ENCODE measurements at regions not wholly inside any gene's neighbourhood (a gene's known extent, or its start where the extent isn't known, plus 50 kb on each side); places are given as distances from the start of the nearest gene placed in this dataset.

- Histone ChIP-seq H3K27me3 (ENCODE audit: control insufficient read depth in 2 of 2, insufficient read depth in 2 of 2, low read length in 2 of 2) (no peaks in the 10 kb centered on the region), H3K4me3 (ENCODE audit: low read length) (no peak overlapping the region), H3K4me1 (ENCODE audit: control insufficient read depth in 2 of 2, insufficient read depth in 2 of 2, low read length in 2 of 2) (no peaks in the 10 kb centered on the region), H3K9me3 (ENCODE audit: control insufficient read depth in 2 of 3, low read length in 3 of 3) (no peaks in the 10 kb centered on the region), H3K27ac (ENCODE audit: low read depth, low read length) (no peak overlapping the region), H3K36me3 (ENCODE audit: control insufficient read depth in 2 of 3, insufficient read depth in 3 of 3, low read length in 3 of 3) (no peaks in the 10 kb centered on the region)
- intact Hi-C loops (cut with micrococcal nuclease) = no loop called here
- H3K9me3 Mint-ChIP-seq = peaks cover 0 to 15% (median 4%) of the 10 kb centered on the region in 11 donors
- ChIA-PET CTCF (no interaction called here), POLR2A (no interaction called here)
- H3K27ac Mint-ChIP-seq = no peak overlapping the region
- ATAC-seq (no peak), DNase-seq (no peak)
- peaks cover 0 to 4% (median 0%) of the 10 kb centered on the region in 5 donors for H3K36me3 Mint-ChIP-seq
- H3K27me3 Mint-ChIP-seq = peaks cover 0 to 12% (median 5%) of the 10 kb centered on the region in 5 donors
- no peaks in the 10 kb centered on the region for H3K4me1 Mint-ChIP-seq
- no peak overlapping the region for H3K4me3 Mint-ChIP-seq
These were observed 53.0 kb upstream of the DAPP1 start for GRCh38 chr4:99763635-99764101.

GRCh38 chr4:99762728-99763127, 53.9 kb upstream of the DAPP1 start:
- Mint-ChIP-seq H3K27ac (no peak overlapping the region), H3K36me3 (peaks cover 0 to 4% (median 0%) of the 10 kb centered on the region in 5 donors), H3K4me3 (no peak overlapping the region), H3K27me3 (peaks cover 0 to 12% (median 5%) of the 10 kb centered on the region in 5 donors), H3K9me3 (peaks cover 0 to 14% (median 4%) of the 10 kb centered on the region in 11 donors), H3K4me1 (no peaks in the 10 kb centered on the region)
- ChIA-PET CTCF (interaction anchor here (0.9 kb wide), 1 partner anchor 45 kb away, joined by 3 read pairs; no protein-coding TSS in a partner anchor), POLR2A (no interaction called here)
- no peak for ATAC-seq
- Histone ChIP-seq H3K27ac (ENCODE audit: low read depth, low read length) (no peak overlapping the region), H3K36me3 (ENCODE audit: control insufficient read depth in 2 of 3, insufficient read depth in 3 of 3, low read length in 3 of 3) (no peaks in the 10 kb centered on the region), H3K4me1 (ENCODE audit: control insufficient read depth in 2 of 2, insufficient read depth in 2 of 2, low read length in 2 of 2) (no peaks in the 10 kb centered on the region), H3K9me3 (ENCODE audit: control insufficient read depth in 2 of 3, low read length in 3 of 3) (no peaks in the 10 kb centered on the region), H3K4me3 (ENCODE audit: low read length) (no peak overlapping the region), H3K27me3 (ENCODE audit: control insufficient read depth in 2 of 2, insufficient read depth in 2 of 2, low read length in 2 of 2) (no peaks in the 10 kb centered on the region)
- no peak for DNase-seq
- intact Hi-C loops (cut with micrococcal nuclease) = no loop called here

GRCh38 chr4:99759988-99760387, 56.6 kb upstream of the DAPP1 start:
- peaks cover 0 to 14% (median 3%) of the 10 kb centered on the region in 11 donors for H3K9me3 Mint-ChIP-seq
- H3K36me3 Mint-ChIP-seq = peaks cover 0 to 3% (median 0%) of the 10 kb centered on the region in 5 donors
- no peaks in the 10 kb centered on the region for H3K9me3 ChIP-seq (ENCODE audit: control insufficient read depth in 2 of 3, low read length in 3 of 3)
- no peaks in the 10 kb centered on the region for H3K27me3 ChIP-seq (ENCODE audit: control insufficient read depth in 2 of 2, insufficient read depth in 2 of 2, low read length in 2 of 2)
- DNase-seq = no peak
- no peak overlapping the region for H3K27ac Mint-ChIP-seq
- ChIA-PET CTCF (no interaction called here), POLR2A (no interaction called here)
- H3K4me3 ChIP-seq (ENCODE audit: low read length) = no peak overlapping the region
- no peak for ATAC-seq
- no peaks in the 10 kb centered on the region for H3K4me1 Mint-ChIP-seq
- no peaks in the 10 kb centered on the region for H3K4me1 ChIP-seq (ENCODE audit: control insufficient read depth in 2 of 2, insufficient read depth in 2 of 2, low read length in 2 of 2)
- intact Hi-C loops (cut with micrococcal nuclease) = no loop called here
- H3K4me3 Mint-ChIP-seq = no peak overlapping the region
- no peaks in the 10 kb centered on the region for H3K36me3 ChIP-seq (ENCODE audit: control insufficient read depth in 2 of 3, insufficient read depth in 3 of 3, low read length in 3 of 3)
- H3K27ac ChIP-seq (ENCODE audit: low read depth, low read length) = no peak overlapping the region
- peaks cover 0 to 24% (median 5%) of the 10 kb centered on the region in 5 donors for H3K27me3 Mint-ChIP-seq

GRCh38 chr4:99759346-99759984, 57.2 kb upstream of the DAPP1 start:
- Mint-ChIP-seq H3K36me3 (no peaks in the 10 kb centered on the region), H3K9me3 (peaks cover 0 to 14% (median 0%) of the 10 kb centered on the region in 11 donors), H3K4me1 (no peaks in the 10 kb centered on the region), H3K27me3 (peaks cover 0 to 24% (median 2%) of the 10 kb centered on the region in 5 donors), H3K27ac (no peak overlapping the region), H3K4me3 (no peak overlapping the region)
- DNase-seq (no peak), ATAC-seq (no peak)
- CTCF ChIA-PET = no interaction called here
- POLR2A ChIA-PET = no interaction called here
- intact Hi-C loops (cut with micrococcal nuclease) = no loop called here
- H3K27ac ChIP-seq (ENCODE audit: low read depth, low read length) = no peak overlapping the region
- H3K36me3 ChIP-seq (ENCODE audit: control insufficient read depth in 2 of 3, insufficient read depth in 3 of 3, low read length in 3 of 3) = no peaks in the 10 kb centered on the region
- H3K4me1 ChIP-seq (ENCODE audit: control insufficient read depth in 2 of 2, insufficient read depth in 2 of 2, low read length in 2 of 2) = no peaks in the 10 kb centered on the region
- H3K27me3 ChIP-seq (ENCODE audit: control insufficient read depth in 2 of 2, insufficient read depth in 2 of 2, low read length in 2 of 2) = no peaks in the 10 kb centered on the region
- H3K9me3 ChIP-seq (ENCODE audit: control insufficient read depth in 2 of 3, low read length in 3 of 3) = no peaks in the 10 kb centered on the region
- no peak overlapping the region for H3K4me3 ChIP-seq (ENCODE audit: low read length)

GRCh38 chr4:99755223-99755944, 61.2 kb upstream of the DAPP1 start:
- peaks cover 0 to 25% (median 0%) of the 10 kb centered on the region in 5 donors for H3K27me3 Mint-ChIP-seq
- no peak overlapping the region for H3K27ac ChIP-seq (ENCODE audit: low read depth, low read length)
- H3K4me1 ChIP-seq (ENCODE audit: control insufficient read depth in 2 of 2, insufficient read depth in 2 of 2, low read length in 2 of 2) = no peaks in the 10 kb centered on the region
- CTCF ChIA-PET = no interaction called here
- H3K36me3 Mint-ChIP-seq = no peaks in the 10 kb centered on the region
- H3K4me3 Mint-ChIP-seq = no peak overlapping the region
- intact Hi-C loops (cut with micrococcal nuclease) = no loop called here
- H3K9me3 Mint-ChIP-seq = peaks cover 0 to 1% (median 0%) of the 10 kb centered on the region in 11 donors
- POLR2A ChIA-PET = no interaction called here
- no peak overlapping the region for H3K4me3 ChIP-seq (ENCODE audit: low read length)
- no peak for DNase-seq
- H3K9me3 ChIP-seq (ENCODE audit: control insufficient read depth in 2 of 3, low read length in 3 of 3) = no peaks in the 10 kb centered on the region
- no peaks in the 10 kb centered on the region for H3K4me1 Mint-ChIP-seq
- H3K36me3 ChIP-seq (ENCODE audit: control insufficient read depth in 2 of 3, insufficient read depth in 3 of 3, low read length in 3 of 3) = no peaks in the 10 kb centered on the region
- no peaks in the 10 kb centered on the region for H3K27me3 ChIP-seq (ENCODE audit: control insufficient read depth in 2 of 2, insufficient read depth in 2 of 2, low read length in 2 of 2)
- no peak overlapping the region for H3K27ac Mint-ChIP-seq
- no peak for ATAC-seq

GRCh38 chr4:99754756-99755155, 61.9 kb upstream of the DAPP1 start:
- Histone ChIP-seq H3K36me3 (ENCODE audit: control insufficient read depth in 2 of 3, insufficient read depth in 3 of 3, low read length in 3 of 3) (no peaks in the 10 kb centered on the region), H3K4me1 (ENCODE audit: control insufficient read depth in 2 of 2, insufficient read depth in 2 of 2, low read length in 2 of 2) (no peaks in the 10 kb centered on the region), H3K27me3 (ENCODE audit: control insufficient read depth in 2 of 2, insufficient read depth in 2 of 2, low read length in 2 of 2) (no peaks in the 10 kb centered on the region), H3K4me3 (ENCODE audit: low read length) (no peak overlapping the region), H3K9me3 (ENCODE audit: control insufficient read depth in 2 of 3, low read length in 3 of 3) (no peaks in the 10 kb centered on the region), H3K27ac (ENCODE audit: low read depth, low read length) (no peak overlapping the region)
- no peaks in the 10 kb centered on the region for H3K4me1 Mint-ChIP-seq
- no peak for ATAC-seq
- H3K9me3 Mint-ChIP-seq = no peaks in the 10 kb centered on the region
- DNase-seq = no peak
- intact Hi-C loops (cut with micrococcal nuclease) = no loop called here
- no peak overlapping the region for H3K4me3 Mint-ChIP-seq
- H3K27ac Mint-ChIP-seq = no peak overlapping the region
- POLR2A ChIA-PET = no interaction called here
- CTCF ChIA-PET = no interaction called here
- peaks cover 0 to 25% (median 0%) of the 10 kb centered on the region in 5 donors for H3K27me3 Mint-ChIP-seq
- no peaks in the 10 kb centered on the region for H3K36me3 Mint-ChIP-seq

- H3K27me3 Mint-ChIP-seq = peaks cover 0 to 22% (median 0%) of the 10 kb centered on the region in 5 donors
- H3K4me3 Mint-ChIP-seq = no peak overlapping the region
- H3K4me3 ChIP-seq (ENCODE audit: low read length) = no peak overlapping the region
- ATAC-seq = no peak
- CTCF ChIA-PET = no interaction called here
- intact Hi-C loops (cut with micrococcal nuclease) = no loop called here
- no peak overlapping the region for H3K27ac ChIP-seq (ENCODE audit: low read depth, low read length)
- H3K9me3 Mint-ChIP-seq = no peaks in the 10 kb centered on the region
- no peaks in the 10 kb centered on the region for H3K36me3 Mint-ChIP-seq
- H3K27ac Mint-ChIP-seq = no peak overlapping the region
- H3K4me1 ChIP-seq (ENCODE audit: control insufficient read depth in 2 of 2, insufficient read depth in 2 of 2, low read length in 2 of 2) = no peaks in the 10 kb centered on the region
- H3K36me3 ChIP-seq (ENCODE audit: control insufficient read depth in 2 of 3, insufficient read depth in 3 of 3, low read length in 3 of 3) = no peaks in the 10 kb centered on the region
- no peaks in the 10 kb centered on the region for H3K4me1 Mint-ChIP-seq
- POLR2A ChIA-PET = no interaction called here
- H3K9me3 ChIP-seq (ENCODE audit: control insufficient read depth in 2 of 3, low read length in 3 of 3) = no peaks in the 10 kb centered on the region
- no peaks in the 10 kb centered on the region for H3K27me3 ChIP-seq (ENCODE audit: control insufficient read depth in 2 of 2, insufficient read depth in 2 of 2, low read length in 2 of 2)
- DNase-seq = no peak
These were observed 62.7 kb upstream of the DAPP1 start for GRCh38 chr4:99753931-99754330.
